HG03457 (cell line): ENCODE measurements at regions not wholly inside any gene's neighbourhood (a gene's known extent, or its start where the extent isn't known, plus 50 kb on each side); places are given as distances from the start of the nearest gene placed in this dataset.
"Not testable (repeated sequence)": the region's sequence is repeated elsewhere in the genome, so short reads cannot be mapped to it uniquely, and the experiment has no call there.

Experiments used
- ATAC-seq: cut with Tn5 transposase; IDR thresholded peaks from one replicate; pipeline ENCODE4 v1.9.1; 2021; ENCODE audit warnings: moderate number of reproducible peaks; ENCODE audit not compliant: unreplicated experiment

DNA sequence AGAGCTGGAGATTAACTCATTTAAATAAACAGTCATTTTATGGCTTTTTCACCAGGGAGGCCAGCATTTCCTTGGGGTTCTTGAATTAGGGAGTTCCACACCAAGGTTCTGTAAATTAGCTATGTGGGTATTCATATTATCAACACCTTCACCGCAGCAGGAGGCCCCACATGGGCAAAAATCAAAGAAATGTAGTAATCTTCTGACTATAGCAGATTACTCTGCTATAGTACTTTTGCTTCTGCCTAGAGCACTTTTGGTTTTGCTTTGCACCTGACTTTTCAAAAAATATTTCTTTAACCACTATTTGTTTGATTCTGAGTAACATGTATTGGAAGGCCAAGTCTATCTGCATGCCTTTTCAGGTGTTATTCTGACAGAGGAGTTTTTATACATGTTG is 108.6 kb upstream of the POMZP3 start:
- ATAC-seq: not testable (repeated sequence)

DNA sequence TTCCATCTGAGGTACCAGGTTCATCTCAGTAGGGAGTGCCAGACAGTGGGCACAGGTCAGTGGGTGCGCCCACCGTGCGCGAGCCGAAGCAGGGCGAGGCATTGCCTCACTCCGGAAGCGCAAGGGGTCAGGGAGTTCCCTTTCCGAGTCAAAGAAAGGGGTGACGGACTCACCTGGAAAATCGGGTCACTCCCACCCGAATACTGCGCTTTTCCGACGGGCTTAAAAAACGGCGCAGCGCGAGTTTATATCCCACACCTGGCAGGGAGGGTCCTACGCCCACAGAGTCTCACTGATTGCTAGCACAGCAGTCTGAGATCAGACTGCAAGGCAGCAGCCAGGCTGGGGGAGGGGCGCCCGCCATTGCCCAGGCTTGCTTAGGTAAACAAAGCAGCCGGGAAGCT is 101.5 kb upstream of the POMZP3 start:
- ATAC-seq: not testable (repeated sequence)

DNA sequence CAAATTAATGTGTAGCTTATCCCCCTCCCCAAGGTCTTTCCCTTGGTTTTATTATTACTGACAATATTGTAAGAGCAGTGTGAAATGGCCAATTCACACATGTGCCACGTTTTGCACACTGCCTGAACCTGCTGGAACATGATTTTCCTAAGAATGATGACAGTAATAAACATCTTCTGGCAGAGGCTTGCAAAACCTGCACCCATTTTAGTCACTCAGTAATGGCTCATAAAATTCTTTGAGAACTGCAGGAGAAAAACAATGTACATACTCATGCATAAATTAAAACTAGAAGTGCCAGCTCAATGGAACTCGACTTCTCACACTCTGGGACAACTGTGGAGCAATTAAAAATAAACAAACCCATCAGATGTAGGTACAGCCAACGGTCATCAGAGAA is 96.8 kb upstream of the POMZP3 start:
- ATAC-seq: not testable (repeated sequence)

DNA sequence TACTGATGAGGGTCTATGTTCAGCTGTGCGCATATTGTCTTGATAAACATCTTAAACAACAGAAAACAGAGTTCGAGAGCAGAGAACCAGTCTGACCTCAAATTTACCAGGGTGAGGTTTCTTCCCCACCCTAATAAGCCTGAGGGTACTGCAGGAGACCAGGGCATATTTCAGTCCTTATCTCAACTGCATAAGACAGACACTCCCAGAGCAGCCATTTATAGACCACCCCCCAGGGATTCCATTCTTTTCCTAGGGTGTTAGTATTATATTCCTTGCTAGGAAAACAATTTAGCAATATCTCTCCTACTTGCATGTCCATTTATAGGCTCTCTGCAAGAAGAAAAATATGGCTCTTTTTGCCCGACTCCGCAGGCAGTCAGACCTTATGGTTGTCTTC is 89.5 kb upstream of the POMZP3 start:
- not testable (repeated sequence) for ATAC-seq

DNA sequence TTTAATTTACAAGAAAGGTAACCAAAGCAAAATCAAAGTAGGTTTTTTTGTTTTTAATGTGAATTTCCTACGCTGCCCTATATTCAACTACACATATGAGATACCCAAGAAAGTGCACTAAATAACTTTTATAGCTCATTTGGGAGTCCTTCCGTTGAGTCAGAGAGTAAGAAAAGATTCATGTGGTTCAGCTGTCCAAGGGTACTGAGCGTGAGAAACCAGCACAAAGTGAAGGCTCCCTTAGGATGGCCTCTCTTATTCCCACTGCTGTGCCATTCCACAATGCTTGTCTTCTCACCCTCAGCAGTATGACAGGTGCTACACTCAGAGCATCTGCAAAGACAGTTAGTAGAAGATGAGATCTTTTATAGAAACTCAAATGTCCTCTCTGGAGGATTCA is 85.8 kb upstream of the POMZP3 start:
- ATAC-seq: not testable (repeated sequence)

DNA sequence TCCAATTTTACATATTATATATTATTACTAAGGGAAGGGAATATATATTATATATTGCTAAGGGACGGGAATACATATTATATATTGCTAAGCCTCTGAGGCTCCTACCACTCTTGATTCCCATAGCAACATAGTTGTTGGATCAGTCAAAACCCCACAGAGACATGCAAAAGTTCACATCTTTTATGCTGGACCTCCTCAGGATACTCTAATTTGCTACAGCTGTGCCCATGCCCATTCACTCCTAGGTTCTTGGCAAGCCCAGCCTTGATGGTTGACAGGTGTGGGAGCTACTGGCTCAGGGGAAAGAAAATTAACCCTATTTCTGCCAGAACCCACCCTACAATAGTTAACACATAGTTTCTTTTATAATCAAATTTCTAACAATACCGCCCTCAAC is 84.6 kb upstream of the POMZP3 start:
- not testable (repeated sequence) for ATAC-seq

DNA sequence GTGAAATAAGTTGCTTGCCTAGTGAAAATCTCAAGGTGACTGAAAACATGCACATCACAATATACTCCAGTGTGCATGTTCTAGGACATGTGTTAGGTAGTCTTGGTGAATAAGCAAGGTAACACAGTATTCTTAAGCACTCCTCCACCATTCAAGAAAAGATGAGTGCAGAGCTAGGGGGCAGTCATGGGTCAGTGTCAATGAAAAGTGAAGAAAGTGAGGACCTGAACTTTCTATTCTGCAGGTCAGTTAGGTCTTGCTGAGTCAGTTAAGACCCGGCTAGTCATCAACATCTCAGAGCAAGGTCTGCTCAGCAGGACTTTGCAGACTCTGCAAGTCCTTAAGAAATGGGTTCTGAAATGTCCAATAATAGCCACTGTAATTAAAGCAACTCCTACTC is 82.6 kb upstream of the POMZP3 start:
- not testable (repeated sequence) for ATAC-seq

DNA sequence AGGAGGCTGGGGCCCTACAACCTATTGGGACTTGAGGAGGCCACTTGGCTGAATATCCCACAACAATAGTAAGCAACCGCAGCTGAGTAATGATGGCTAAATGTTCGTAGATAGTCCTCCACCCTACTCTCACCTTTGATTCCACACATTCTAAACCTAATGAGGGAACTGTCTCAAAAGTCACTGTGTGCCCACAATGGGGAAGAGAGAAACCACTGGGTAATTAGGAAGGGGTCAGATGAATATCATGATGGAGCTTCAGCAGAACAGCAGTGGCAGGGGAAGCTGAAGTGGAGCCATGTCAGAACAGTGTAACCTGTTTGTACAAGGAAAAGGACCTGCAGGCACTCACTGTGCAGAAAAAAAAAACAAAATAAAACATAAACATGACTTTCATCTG is 81.4 kb upstream of the POMZP3 start:
- ATAC-seq: not testable (repeated sequence)

DNA sequence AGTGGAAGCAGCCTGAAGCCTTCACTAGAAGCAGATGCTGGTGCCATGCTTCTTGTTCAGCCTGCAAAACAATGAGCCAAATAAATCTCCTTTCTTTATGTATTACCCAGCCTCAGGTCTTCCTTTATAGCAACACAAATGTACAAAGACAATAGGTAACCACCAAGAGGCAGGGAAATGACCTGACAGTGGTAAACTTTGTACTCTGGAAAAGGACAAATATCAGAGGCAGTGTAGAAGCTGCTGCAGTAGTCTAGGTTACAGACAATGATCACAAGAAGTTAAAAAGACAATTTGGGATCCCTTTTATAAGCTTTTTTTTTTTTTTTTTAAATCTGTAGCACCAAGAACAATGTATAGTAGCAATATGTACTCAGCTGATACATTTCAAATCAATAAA is 76.7 kb upstream of the POMZP3 start:
- ATAC-seq: not testable (repeated sequence)

DNA sequence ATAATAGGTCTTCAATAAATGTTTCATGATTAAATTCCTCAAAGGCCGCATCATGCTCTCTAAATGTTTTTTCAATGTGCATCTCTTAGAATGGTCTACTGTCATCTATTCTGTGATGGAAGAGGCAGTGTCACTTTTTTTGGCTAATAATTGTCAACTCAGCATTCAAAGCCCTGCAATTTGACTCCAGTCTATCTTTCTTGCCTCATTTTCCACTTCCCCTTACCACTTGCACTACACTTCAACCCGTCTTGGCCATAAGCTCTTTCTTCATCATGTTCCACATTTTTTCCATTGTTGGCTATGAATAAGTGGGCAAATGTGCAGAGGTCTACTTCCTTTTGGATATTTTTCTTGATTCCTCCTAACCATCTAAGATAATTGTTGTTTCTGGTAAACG is 59.2 kb upstream of the POMZP3 start:
- not testable (repeated sequence) for ATAC-seq

DNA sequence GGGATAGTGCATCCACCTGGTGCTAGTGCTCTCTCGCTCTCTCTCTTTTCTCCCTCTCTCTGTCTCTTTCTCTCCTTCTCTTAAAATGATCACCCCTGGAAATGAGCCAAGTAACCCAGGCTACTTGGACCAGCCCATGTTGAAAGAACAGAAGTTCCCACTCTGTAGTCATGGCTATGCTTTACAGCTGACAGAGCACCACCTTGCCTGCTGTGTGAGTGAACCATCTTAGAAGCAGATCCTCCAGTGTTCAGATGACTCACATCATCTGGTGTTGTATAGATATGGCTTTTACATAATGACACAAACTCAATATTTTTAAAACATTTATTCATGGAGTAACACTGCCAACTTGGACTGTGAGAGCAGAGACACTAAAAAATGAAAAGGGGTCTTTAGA is 57.7 kb upstream of the POMZP3 start:
- not testable (repeated sequence) for ATAC-seq

DNA sequence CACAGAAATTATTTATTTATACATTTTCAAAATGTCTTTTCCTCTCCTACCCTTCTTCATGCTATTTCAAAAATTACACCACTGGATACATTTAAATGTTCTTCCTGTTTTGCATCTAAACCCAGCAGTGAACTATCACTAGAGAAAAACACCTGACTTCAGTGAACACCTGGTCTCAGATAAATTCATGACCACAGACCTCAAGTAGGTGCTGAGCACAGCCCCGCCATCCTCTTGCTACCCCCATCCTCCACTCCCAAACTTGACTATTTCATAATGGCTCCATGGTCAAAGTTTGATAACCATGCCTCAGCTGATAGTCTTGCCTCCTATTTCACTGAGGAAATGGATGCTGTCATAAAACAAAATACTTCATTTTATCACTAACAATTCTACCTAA is 56.6 kb upstream of the POMZP3 start:
- ATAC-seq: not testable (repeated sequence)

DNA sequence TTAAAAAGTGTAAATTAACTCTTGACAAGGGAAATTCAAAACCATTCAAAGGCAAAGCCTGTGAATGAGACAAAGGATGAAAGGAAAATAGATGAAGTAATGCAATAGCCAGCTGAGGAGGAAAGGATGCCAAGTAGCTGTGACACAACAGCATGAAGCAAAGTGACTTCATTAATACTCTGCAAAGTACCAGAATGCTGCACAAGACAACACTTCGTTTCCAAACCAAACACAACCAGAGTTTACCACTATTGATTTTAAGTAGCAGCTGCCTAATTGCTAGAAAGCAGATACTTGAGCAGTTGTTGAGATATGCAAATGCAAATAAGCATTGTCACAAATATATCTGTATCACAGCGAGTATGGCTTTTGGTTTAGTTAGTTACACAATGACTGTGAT is 54.7 kb upstream of the POMZP3 start:
- not testable (repeated sequence) for ATAC-seq

DNA sequence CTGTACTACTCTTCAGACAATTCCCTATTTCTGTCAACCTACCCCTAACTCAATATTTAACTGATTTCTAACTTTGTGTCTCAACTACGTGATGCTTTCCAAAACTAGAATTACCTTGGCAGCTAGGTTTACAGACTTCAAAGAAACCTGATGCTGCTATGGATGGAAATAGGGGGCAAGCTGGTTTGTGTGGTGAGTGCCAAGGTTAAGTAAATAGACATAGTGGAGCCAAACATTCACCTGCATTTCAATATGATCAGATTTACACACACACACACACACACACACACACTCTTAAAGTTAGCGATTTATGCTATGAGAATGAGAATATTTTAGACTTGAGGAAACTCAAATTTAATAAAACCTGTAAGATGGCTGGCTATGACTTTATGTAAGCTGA is 52.1 kb upstream of the POMZP3 start:
- ATAC-seq: not testable (repeated sequence)

DNA sequence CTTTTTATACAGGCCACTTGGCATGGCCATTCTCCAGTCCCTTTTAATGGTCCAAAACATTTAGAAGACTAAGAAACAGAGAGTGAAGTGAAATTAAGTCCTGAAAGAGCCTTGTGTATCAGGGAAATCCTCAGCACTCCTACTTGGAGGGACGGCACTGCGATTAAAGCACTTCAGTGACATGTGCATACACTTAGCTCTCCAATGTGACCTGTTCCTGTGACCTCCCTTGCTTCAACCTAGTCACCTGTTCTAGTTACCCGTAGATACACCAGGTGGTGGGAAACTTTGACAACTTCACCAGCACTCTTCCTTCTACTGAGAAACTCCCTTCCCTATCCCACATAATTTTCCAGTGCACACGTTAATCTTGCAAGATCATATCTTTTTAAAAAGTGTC is 51.4 kb upstream of the POMZP3 start:
- not testable (repeated sequence) for ATAC-seq

DNA sequence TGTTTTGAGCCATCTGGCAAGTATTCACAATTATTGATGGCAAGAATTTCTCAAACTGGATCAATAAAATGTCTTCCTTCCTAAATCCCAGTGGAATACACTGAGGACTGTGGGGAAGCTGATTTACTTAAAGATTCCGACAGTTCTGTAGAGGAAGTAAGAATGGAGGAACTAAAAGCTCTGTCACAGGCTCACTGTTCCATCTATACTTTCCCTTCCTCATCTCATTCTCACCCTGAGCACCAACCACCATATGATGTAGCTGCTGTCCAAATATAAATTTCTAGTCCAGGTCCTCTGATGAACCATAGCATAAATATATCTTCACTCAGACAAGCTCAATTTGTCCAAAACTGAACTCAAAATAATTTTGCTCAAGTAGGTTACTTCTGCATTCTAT is 49.8 kb upstream of the POMZP3 start:
- not testable (repeated sequence) for ATAC-seq
